ENCODE measurements at regions not wholly inside any gene's neighbourhood (a gene's known extent, or its start where the extent isn't known, plus 50 kb on each side); places are given as distances from the start of the nearest gene placed in this dataset.
A peak's percentile ranks its signal among the peaks of the same experiment; 100 is the strongest.
"Not testable (repeated sequence)": the region's sequence is repeated elsewhere in the genome, so short reads cannot be mapped to it uniquely, and the experiment has no call there.

DNA sequence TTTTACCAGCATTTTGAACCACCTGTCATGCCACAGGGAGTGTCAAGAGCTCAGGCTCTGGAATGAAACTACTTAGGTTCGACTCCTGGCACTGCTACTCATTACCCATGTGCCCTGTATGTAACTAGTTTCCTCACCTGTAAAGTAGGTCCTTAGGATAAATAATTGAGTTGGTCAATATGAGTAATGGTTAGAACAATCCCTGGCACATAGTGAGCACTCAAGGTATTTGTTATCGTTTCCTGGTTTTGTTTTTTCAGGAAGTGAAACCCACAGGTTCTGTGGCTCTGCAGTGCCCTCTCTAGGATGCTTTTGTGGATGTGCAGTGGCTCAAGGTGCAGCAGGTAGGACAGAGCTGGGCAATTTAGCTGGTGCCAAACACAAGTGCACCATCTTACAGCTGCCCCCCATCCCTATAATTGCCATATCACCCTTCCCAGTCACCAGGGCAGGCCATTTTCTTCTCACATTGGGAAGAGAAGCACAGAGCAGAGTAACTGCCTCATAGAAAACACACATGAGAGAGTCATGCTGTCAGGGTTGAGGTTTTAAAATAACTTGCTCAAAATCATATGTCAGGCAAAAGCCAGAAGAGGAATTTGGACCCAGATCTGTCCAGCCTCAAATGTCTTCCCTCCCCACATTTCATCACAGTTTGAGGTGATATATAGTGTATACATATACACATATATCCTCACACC is 297.5 kb downstream of the RPAP3 start:
- no peak for DNase-seq

DNA sequence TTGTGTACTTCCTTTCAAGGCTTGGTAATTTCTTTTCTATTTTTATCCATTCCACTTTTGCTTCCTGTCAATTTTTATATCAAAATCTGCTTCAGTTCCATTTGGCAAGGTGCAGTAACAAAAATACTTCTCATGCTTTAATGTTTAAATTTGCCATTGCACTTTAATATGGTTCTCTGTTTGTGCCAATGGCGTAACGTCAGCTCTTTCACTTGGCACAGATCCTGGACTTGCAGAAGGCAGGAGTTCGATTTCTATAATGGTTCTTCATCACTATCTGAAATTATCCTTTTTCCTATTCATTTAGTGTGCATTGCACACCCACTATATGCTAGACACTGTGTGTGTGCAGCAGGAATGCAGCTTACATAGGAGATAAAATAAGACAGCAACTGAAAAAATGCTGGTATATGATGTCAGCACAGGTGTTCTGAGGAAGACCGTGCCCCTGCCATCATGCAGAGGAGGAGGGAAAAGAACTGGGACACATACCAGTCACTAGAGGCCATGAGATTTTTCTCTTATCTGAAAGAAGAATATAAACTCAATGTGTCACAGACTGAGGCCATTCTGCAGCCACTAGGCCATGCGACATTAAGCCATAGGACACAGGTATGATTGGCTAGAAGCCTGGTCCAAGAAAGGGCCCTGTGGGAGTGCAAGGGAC is 298.2 kb downstream of the RPAP3 start:
- no peak for DNase-seq

GRCh38 chr12:47403681-47404080 is 302.1 kb downstream of the RPAP3 start:
- no peak for DNase-seq

- DNase-seq, result not testable (repeated sequence)
These were observed 304.6 kb downstream of the RPAP3 start for GRCh38 chr12:47401196-47401595.

DNA sequence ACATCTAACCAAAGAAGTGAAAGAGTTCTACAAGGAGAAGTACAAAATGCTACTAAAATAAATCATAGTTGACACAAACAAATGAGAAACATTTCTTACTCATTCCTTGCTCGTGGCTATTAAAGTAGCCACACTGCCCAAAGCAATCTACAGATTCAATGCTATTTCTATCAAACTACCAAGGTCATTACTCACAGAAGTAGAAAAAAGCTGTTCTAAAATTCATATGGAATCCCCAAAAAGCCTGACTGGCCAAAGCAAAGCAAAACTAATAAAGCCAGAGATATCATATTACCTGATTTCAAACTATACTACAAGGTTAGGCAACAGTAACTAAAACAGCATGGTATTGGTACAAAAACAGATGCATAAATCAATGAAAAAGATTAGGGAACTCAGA is 305.6 kb downstream of the RPAP3 start:
- no peak for DNase-seq

DNA sequence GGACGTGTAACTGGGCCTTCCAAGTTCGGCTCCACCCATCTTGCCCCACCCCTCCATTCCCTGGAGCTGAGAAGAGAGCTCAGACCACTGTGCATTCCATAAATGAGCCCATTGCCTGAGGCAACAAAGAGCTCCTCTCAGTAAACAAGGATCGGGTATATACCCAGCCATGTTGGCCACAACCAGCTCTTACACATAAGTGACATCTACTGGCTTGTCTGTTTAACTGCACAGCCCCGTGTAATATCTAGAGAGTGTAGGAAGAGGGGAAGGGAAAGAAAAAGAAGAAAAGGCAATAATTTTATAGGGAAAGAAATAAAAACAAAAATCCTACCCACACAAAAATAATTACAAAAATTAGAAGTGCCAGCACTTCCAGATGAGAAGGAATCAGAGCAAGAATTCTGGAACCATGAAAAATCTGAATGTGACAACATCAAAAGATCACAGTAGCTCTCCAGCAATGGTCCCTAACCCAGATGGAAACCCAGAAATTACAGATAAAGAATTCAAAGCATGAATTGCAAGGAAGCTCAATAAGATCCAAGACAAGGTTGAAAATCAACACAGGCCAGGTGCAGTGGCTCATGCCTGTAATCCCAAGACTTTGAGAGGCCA is 308.1 kb downstream of the RPAP3 start:
- no peak for DNase-seq

DNA sequence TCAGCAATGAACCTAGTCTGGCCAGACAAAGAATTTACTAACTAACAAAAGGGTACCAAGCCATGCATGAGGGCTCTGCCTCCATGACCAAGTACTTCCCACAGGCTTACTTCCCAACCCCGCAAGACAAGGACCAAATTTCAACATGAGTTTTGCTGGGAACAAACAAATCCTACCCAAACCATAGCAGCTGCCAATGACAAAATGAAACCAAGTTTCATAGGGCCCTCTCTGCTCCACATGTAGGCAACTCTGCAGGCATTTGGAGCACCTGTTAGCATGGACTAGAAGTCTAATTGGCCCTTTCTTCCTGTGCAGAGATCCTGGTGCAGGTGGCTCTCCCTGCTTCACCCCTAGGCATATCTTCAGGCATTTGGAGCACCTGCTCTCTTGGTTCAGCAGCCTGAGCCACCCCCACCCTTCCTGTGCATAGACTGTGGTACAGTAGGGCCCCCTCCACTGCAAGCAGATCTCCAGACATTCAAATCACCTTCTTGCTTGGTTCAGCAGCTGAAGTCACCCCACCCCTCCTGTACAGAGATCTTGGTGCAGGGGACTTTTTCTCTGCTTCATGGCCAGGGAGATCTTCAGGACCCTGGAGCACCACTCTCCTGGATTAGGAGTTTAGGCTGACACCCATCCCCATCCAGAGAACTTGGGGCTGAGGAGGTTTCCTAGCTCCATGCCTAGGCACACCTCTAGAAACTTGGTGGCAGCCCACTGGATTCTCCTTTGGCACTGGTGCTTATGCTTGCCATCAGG is 308.7 kb downstream of the RPAP3 start:
- DNase-seq, result no peak

DNA sequence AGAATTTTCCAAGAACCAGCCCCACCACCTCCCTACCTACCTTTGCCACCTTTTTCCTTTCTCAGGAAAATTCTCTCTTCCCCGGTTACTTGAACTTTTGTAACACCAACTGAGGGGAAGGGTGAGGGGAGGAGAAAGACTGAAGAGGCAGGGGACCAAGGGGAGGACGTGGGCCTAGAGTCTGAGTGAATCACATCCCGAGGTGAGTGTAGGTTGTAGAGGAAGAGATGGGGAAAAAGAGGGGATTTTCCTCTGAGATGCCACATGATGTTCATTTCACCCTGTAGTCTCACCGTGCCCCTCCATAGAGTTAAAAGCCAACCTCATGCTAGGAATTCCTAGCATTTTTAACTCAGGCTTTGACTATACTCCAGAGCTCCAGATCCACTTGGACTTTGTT is 311.8 kb downstream of the RPAP3 start:
- DNase-seq, result no peak

- no peak for DNase-seq
These were observed 312.4 kb downstream of the RPAP3 start for GRCh38 chr12:47393403-47393790.

- peak; percentile 47 for DNase-seq
These were observed 311.8 kb upstream of the AMIGO2 start for GRCh38 chr12:47391566-47391965.

- no peak for DNase-seq
These were observed 309.0 kb upstream of the AMIGO2 start for GRCh38 chr12:47388712-47389111.

DNA sequence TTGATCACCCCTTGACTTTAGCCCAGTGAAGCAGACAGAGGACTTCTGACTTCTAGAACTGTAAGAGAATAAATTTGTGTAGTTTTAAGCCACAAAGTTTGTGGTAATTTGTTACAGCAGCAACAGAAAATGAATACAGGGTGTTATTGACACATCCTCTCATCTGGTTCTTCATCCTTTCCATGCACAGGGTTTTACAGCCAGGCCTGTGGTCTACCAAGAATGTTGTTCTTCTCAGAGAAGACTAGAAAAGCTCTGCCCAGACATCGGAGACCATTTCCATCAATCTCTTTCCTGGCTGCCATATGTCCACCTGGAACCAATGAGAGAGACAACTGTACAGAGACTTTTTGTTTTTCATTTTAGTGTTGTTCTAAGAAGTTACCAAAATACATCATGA is 308.2 kb upstream of the AMIGO2 start:
- DNase-seq, result no peak

DNA sequence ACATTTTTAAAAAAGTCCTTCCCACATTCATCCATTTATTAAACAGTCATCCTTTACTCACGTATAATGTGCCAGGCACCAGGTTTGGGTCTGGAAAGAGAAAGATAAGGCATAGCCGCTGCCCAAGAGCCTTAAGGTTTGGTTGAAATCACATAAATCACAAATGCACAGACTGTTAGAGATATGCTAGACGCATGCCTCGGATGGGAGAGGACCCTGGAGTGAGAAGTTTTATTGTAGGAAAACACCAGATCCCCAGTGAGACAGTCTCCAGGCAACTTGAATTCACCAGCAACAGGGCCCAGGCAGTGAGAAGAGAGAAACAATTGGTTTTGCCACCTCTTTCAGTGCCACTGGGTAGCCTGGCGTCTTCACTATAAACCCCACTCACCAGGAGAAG is 305.9 kb upstream of the AMIGO2 start:
- no peak for DNase-seq

- DNase-seq, result no peak
These were observed 304.2 kb upstream of the AMIGO2 start for GRCh38 chr12:47383942-47384341.

GRCh38 chr12:47382305-47382704 is 302.5 kb upstream of the AMIGO2 start:
- DNase-seq, result no peak

GRCh38 chr12:47378907-47379306 is 299.1 kb upstream of the AMIGO2 start:
- DNase-seq, result no peak

- no peak for DNase-seq
These were observed 298.4 kb upstream of the AMIGO2 start for GRCh38 chr12:47378222-47378582.

- DNase-seq, result no peak
These were observed 297.9 kb upstream of the AMIGO2 start for GRCh38 chr12:47377414-47378221.

DNA sequence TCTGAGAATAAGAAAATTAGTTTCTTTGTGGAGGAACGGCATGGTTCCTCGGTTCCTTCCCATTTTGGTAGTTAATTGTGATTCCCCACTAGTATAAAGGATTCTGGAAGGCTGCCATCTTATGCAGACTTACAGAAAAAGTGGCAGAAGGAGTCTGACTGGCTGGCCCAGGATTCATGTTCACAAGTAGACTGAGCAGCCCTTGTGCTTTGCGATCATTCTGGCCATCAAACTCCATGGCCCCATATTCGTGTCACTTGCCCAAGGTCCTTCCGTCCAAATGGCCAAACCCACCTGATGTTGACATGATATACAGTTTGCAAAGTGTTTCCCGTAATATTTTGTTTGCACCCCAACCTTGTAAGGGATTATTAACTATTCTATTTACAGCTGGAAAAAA is 297.2 kb upstream of the AMIGO2 start:
- DNase-seq, result no peak

GRCh38 chr12:47373554-47374150 is 293.9 kb upstream of the AMIGO2 start:
- no peak for DNase-seq

- DNase-seq, result no peak
These were observed 290.7 kb upstream of the AMIGO2 start for GRCh38 chr12:47370421-47370820.

DNA sequence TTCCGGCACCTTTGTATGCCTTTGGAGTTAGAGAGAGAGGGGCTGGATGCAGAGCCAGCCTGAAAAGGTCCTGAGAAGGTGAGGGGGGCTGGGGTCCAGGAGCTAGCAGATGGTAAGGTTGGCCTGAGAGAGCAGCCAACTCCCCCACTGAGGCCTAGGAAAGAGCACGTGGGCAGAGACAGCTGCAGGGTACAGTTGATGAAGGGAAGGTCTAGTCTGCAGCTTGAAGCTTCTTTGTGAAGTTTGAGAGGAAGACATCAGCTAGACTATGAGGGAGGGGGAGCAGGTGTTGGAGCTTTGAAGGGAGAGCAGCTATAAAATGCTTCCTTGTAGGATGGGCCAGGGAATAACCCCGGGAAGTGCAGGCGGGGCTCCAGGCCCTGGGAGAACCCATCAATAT is 289.3 kb upstream of the AMIGO2 start:
- no peak for DNase-seq

Measured in T-helper 9 cell (primary cell).